CD4-positive, CD25-positive, alpha-beta regulatory T cell (primary cell): ENCODE measurements at regions not wholly inside any gene's neighbourhood (a gene's known extent, or its start where the extent isn't known, plus 50 kb on each side); places are given as distances from the start of the nearest gene placed in this dataset.
"Not testable (repeated sequence)": the region's sequence is repeated elsewhere in the genome, so short reads cannot be mapped to it uniquely, and the experiment has no call there.

Experiments
- ATAC-seq, 2 donors: fragments of 150-1000 bp; cut with Tn5 transposase; one replicate each; pipeline ENCODE4 v1.10.0; 2021; ENCODE audit warnings: low read depth in 2 of 2, moderate number of reproducible peaks in 2 of 2, moderate library complexity in 1 of 2
- DNase-seq, 3 donors: peaks; one replicate each; pipeline versions ENCODE4 v3.0.0 to v3.0.0-alpha.2; 2012 to 2022; ENCODE audit warnings: mixed read lengths in 1 of 3
- H3K27ac ChIP-seq: one replicate; pipeline ENCODE4 v1.7.0; 2013; ENCODE audit warnings: mild to moderate bottlenecking, low read length; ENCODE audit not compliant: insufficient read depth, poor library complexity, severe bottlenecking
- H3K27me3 ChIP-seq: one replicate; pipeline ENCODE4 v1.7.0; 2013; ENCODE audit warnings: low read length; ENCODE audit not compliant: control insufficient read depth, insufficient read depth
- H3K36me3 ChIP-seq: one replicate; pipeline ENCODE4 v1.7.0; 2013; ENCODE audit warnings: mild to moderate bottlenecking, low read length, moderate library complexity; ENCODE audit not compliant: control insufficient read depth, insufficient read depth
- H3K4me1 ChIP-seq: 2 replicates; pipeline ENCODE4 v1.7.0; 2013; ENCODE audit warnings: mild to moderate bottlenecking, low read length; ENCODE audit not compliant: insufficient read depth, control insufficient read depth, poor library complexity, severe bottlenecking
- H3K4me3 ChIP-seq: one replicate; pipeline ENCODE4 v1.7.0; 2013; ENCODE audit warnings: low read depth, mild to moderate bottlenecking, low read length, moderate library complexity
- H3K9me3 ChIP-seq, 2 experiments: 1 replicate in 1 of 2; 2 replicates in 1 of 2; pipeline ENCODE4 v1.7.0; 2013; ENCODE audit warnings: low read length in 2 of 2, mild to moderate bottlenecking in 1 of 2, moderate library complexity in 1 of 2; ENCODE audit not compliant: control insufficient read depth in 2 of 2
- H3K27ac Mint-ChIP-seq, 3 donors: one replicate each; pipeline ENCODE4 v1.8.0; 2020 to 2022; ENCODE audit warnings: mild to moderate bottlenecking in 3 of 3, mixed read lengths in 3 of 3, moderate library complexity in 2 of 3
- H3K27me3 Mint-ChIP-seq: one replicate; pipeline ENCODE4 v1.8.0; 2022; ENCODE audit warnings: mild to moderate bottlenecking, mixed read lengths
- H3K36me3 Mint-ChIP-seq: one replicate; pipeline ENCODE4 v1.8.0; 2020; ENCODE audit warnings: mixed read lengths
- H3K4me1 Mint-ChIP-seq, 4 donors: one replicate each; pipeline ENCODE4 v1.8.0; 2020 to 2022; ENCODE audit warnings: mixed read lengths in 4 of 4, mild to moderate bottlenecking in 1 of 4
- H3K4me3 Mint-ChIP-seq, 4 donors: one replicate each; pipeline ENCODE4 v1.8.0; 2020 to 2022; ENCODE audit warnings: mild to moderate bottlenecking in 4 of 4, mixed read lengths in 4 of 4, moderate library complexity in 3 of 4
- H3K9me3 Mint-ChIP-seq, 7 donors: one replicate each; pipeline ENCODE4 v1.8.0; 2020 to 2022; ENCODE audit warnings: mixed read lengths in 7 of 7, mild to moderate bottlenecking in 3 of 7, moderate library complexity in 2 of 7

- ATAC-seq: no peak
- no peaks in the 10 kb centered on the region for H3K4me1 Mint-ChIP-seq
- Histone ChIP-seq H3K9me3 (peaks cover 0 to 3% of the 10 kb centered on the region in 2 experiments), H3K4me3 (no peak overlapping the region), H3K36me3 (no peaks in the 10 kb centered on the region), H3K27ac (no peak overlapping the region), H3K27me3 (no peaks in the 10 kb centered on the region), H3K4me1 (no peaks in the 10 kb centered on the region)
- H3K27me3 Mint-ChIP-seq: no peaks in the 10 kb centered on the region
- H3K9me3 Mint-ChIP-seq: peaks cover 4 to 24% (median 9%) of the 10 kb centered on the region in 7 donors
- no peaks in the 10 kb centered on the region for H3K36me3 Mint-ChIP-seq
- no peak overlapping the region for H3K27ac Mint-ChIP-seq
- H3K4me3 Mint-ChIP-seq: no peak overlapping the region
- DNase-seq: no peak
Observed at GRCh38 chr15:95068701-95069521, 837.5 kb downstream of the MCTP2 start.

GRCh38 chr15:95075792-95076677 is 844.7 kb downstream of the MCTP2 start:
- peaks cover 0 to 3% of the 10 kb centered on the region in 2 experiments for H3K9me3 ChIP-seq
- no peaks in the 10 kb centered on the region for H3K36me3 ChIP-seq
- Mint-ChIP-seq H3K27ac (no peak overlapping the region), H3K36me3 (no peaks in the 10 kb centered on the region), H3K27me3 (no peaks in the 10 kb centered on the region), H3K9me3 (peaks cover 0 to 16% (median 8%) of the 10 kb centered on the region in 7 donors), H3K4me1 (no peaks in the 10 kb centered on the region), H3K4me3 (no peak overlapping the region)
- H3K4me1 ChIP-seq: no peaks in the 10 kb centered on the region
- H3K27ac ChIP-seq: no peak overlapping the region
- no peak overlapping the region for H3K4me3 ChIP-seq
- ATAC-seq (no peak), DNase-seq (no peak)
- H3K27me3 ChIP-seq: no peaks in the 10 kb centered on the region

- no peaks in the 10 kb centered on the region for H3K4me1 ChIP-seq
- H3K27me3 ChIP-seq: no peaks in the 10 kb centered on the region
- H3K4me3 ChIP-seq: no peak overlapping the region
- no peaks in the 10 kb centered on the region for H3K27me3 Mint-ChIP-seq
- no peaks in the 10 kb centered on the region for H3K4me1 Mint-ChIP-seq
- H3K27ac ChIP-seq: no peak overlapping the region
- no peak for ATAC-seq
- no peak for DNase-seq
- no peak overlapping the region for H3K27ac Mint-ChIP-seq
- H3K36me3 ChIP-seq: no peaks in the 10 kb centered on the region
- H3K9me3 Mint-ChIP-seq: peaks cover 0 to 16% (median 8%) of the 10 kb centered on the region in 7 donors
- peaks cover 0 to 3% of the 10 kb centered on the region in 2 experiments for H3K9me3 ChIP-seq
- H3K36me3 Mint-ChIP-seq: no peaks in the 10 kb centered on the region
- no peak overlapping the region for H3K4me3 Mint-ChIP-seq
Observed at GRCh38 chr15:95076678-95076990, 845.3 kb downstream of the MCTP2 start.

- Mint-ChIP-seq H3K4me3 (no peak overlapping the region), H3K4me1 (no peaks in the 10 kb centered on the region), H3K36me3 (no peaks in the 10 kb centered on the region), H3K27me3 (peaks cover 5% of the 10 kb centered on the region), H3K9me3 (peaks cover 0 to 12% (median 7%) of the 10 kb centered on the region in 7 donors), H3K27ac (no peak overlapping the region)
- ATAC-seq (no peak), DNase-seq (no peak)
- Histone ChIP-seq H3K36me3 (no peaks in the 10 kb centered on the region), H3K9me3 (no peaks in the 10 kb centered on the region), H3K27ac (no peak overlapping the region), H3K27me3 (no peaks in the 10 kb centered on the region), H3K4me1 (no peaks in the 10 kb centered on the region), H3K4me3 (no peak overlapping the region)
Observed at GRCh38 chr15:95078003-95078402, 846.6 kb downstream of the MCTP2 start.

- not testable (repeated sequence) for H3K27ac Mint-ChIP-seq, ATAC-seq, DNase-seq, H3K27me3 Mint-ChIP-seq, H3K36me3 ChIP-seq, H3K27ac ChIP-seq, H3K4me1 ChIP-seq, H3K36me3 Mint-ChIP-seq, H3K9me3 Mint-ChIP-seq, H3K9me3 ChIP-seq, H3K4me3 Mint-ChIP-seq, H3K4me1 Mint-ChIP-seq, H3K27me3 ChIP-seq, H3K4me3 ChIP-seq
Observed at GRCh38 chr15:95080228-95080627, 848.9 kb downstream of the MCTP2 start.

- no peak overlapping the region for H3K4me3 ChIP-seq
- no peak overlapping the region for H3K27ac Mint-ChIP-seq
- ATAC-seq (no peak), DNase-seq (no peak)
- H3K36me3 ChIP-seq: no peaks in the 10 kb centered on the region
- H3K27me3 ChIP-seq: no peaks in the 10 kb centered on the region
- no peaks in the 10 kb centered on the region for H3K36me3 Mint-ChIP-seq
- H3K27ac ChIP-seq: no peak overlapping the region
- no peaks in the 10 kb centered on the region for H3K4me1 ChIP-seq
- no peaks in the 10 kb centered on the region for H3K4me1 Mint-ChIP-seq
- peaks cover 5% of the 10 kb centered on the region for H3K27me3 Mint-ChIP-seq
- H3K4me3 Mint-ChIP-seq: no peak overlapping the region
- no peaks in the 10 kb centered on the region for H3K9me3 ChIP-seq
- H3K9me3 Mint-ChIP-seq: peaks cover 2 to 13% (median 9%) of the 10 kb centered on the region in 7 donors
Observed at GRCh38 chr15:95085056-95085455, 853.7 kb downstream of the MCTP2 start.

GRCh38 chr15:95086531-95087252 is 855.3 kb downstream of the MCTP2 start:
- Histone ChIP-seq H3K36me3 (no peaks in the 10 kb centered on the region), H3K27ac (no peak overlapping the region), H3K9me3 (no peaks in the 10 kb centered on the region), H3K4me1 (no peaks in the 10 kb centered on the region), H3K27me3 (no peaks in the 10 kb centered on the region), H3K4me3 (no peak overlapping the region)
- Mint-ChIP-seq H3K4me1 (no peaks in the 10 kb centered on the region), H3K4me3 (no peak overlapping the region), H3K27me3 (peaks cover 5% of the 10 kb centered on the region), H3K36me3 (no peaks in the 10 kb centered on the region), H3K27ac (no peak overlapping the region), H3K9me3 (peaks cover 3 to 22% (median 5%) of the 10 kb centered on the region in 7 donors)
- no peak for ATAC-seq
- DNase-seq: no peak
